ENCODE measurements at regions not wholly inside any gene's neighbourhood (a gene's known extent, or its start where the extent isn't known, plus 50 kb on each side); places are given as distances from the start of the nearest gene placed in this dataset.

- Histone ChIP-seq H3K4me1 (no peaks in the 10 kb centered on the region), H3K9me3 (no peaks in the 10 kb centered on the region), H3K27me3 (no peaks in the 10 kb centered on the region), H3K4me3 (no peak overlapping the region), H3K27ac (no peak overlapping the region), H3K36me3 (no peaks in the 10 kb centered on the region)
- intact Hi-C loops (cut with DNase I; ENCODE audit: low total_unique reads): no loop called here
- TF ChIP-seq, protein P1, sequence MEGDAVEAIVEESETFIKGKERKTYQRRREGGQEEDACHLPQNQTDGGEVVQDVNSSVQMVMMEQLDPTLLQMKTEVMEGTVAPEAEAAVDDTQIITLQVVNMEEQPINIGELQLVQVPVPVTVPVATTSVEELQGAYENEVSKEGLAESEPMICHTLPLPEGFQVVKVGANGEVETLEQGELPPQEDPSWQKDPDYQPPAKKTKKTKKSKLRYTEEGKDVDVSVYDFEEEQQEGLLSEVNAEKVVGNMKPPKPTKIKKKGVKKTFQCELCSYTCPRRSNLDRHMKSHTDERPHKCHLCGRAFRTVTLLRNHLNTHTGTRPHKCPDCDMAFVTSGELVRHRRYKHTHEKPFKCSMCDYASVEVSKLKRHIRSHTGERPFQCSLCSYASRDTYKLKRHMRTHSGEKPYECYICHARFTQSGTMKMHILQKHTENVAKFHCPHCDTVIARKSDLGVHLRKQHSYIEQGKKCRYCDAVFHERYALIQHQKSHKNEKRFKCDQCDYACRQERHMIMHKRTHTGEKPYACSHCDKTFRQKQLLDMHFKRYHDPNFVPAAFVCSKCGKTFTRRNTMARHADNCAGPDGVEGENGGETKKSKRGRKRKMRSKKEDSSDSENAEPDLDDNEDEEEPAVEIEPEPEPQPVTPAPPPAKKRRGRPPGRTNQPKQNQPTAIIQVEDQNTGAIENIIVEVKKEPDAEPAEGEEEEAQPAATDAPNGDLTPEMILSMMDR (IDR thresholded peaks at IDR 0.05): no peak
- no peak for DNase-seq
These were observed 177.9 kb downstream of the GALC start for GRCh38 chr14:87815121-87815520.

DNA sequence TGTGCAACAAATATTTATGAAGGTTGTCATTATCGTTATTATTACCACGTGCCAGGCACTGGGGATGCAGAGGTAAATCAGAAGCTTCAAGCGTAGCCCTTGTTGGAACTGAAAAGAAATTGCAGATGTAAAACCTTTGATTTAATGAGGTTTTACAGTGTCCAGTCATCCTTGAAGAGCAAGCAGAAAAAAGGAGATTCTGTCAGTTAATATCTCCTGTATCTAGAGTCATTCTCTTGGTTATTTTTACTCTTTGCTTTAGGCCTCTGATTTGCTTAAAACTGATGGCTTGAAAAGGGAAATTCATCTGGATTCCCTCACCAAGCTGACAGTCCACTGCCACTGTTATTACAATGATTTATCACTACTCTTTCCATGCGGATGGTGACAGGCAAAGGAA is 179.3 kb downstream of the GALC start:
- no peak overlapping the region for H3K27ac ChIP-seq
- H3K36me3 ChIP-seq: no peaks in the 10 kb centered on the region
- intact Hi-C loops (cut with DNase I; ENCODE audit: low total_unique reads): no loop called here
- DNase-seq: no peak
- no peak overlapping the region for H3K4me3 ChIP-seq
- no peaks in the 10 kb centered on the region for H3K9me3 ChIP-seq
- no peaks in the 10 kb centered on the region for H3K4me1 ChIP-seq
- no peaks in the 10 kb centered on the region for H3K27me3 ChIP-seq
- TF ChIP-seq, protein P1 (IDR thresholded peaks at IDR 0.05): no peak

DNA sequence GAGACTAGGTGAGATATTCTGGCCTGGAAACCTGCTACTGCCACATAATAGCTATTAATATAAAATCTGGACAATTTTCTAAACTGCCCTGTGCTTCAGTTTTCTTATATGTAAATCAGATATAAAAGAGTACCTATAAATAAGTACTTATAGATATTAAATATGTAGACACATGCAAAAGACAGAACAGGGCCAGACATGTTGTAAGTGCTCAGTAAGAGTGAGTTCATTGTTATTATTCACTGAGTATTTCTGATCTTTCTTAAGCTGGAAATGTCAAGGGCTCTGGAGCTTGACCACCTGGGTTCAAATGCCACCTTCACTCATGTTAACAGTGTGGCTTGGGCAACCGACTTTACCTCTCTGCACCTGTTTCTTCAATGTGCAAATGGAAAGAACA is 179.8 kb downstream of the GALC start:
- DNase-seq: no peak
- intact Hi-C loops (cut with DNase I; ENCODE audit: low total_unique reads): no loop called here
- H3K36me3 ChIP-seq: no peaks in the 10 kb centered on the region
- no peaks in the 10 kb centered on the region for H3K4me1 ChIP-seq
- no peaks in the 10 kb centered on the region for H3K9me3 ChIP-seq
- no peak overlapping the region for H3K27ac ChIP-seq
- TF ChIP-seq, protein P1 (IDR thresholded peaks at IDR 0.05): no peak
- no peaks in the 10 kb centered on the region for H3K27me3 ChIP-seq
- no peak overlapping the region for H3K4me3 ChIP-seq

GRCh38 chr14:87811246-87811645 is 181.7 kb downstream of the GALC start:
- intact Hi-C loops (cut with DNase I; ENCODE audit: low total_unique reads): no loop called here
- Histone ChIP-seq H3K9me3 (no peaks in the 10 kb centered on the region), H3K27me3 (no peaks in the 10 kb centered on the region), H3K27ac (no peak overlapping the region), H3K36me3 (no peaks in the 10 kb centered on the region), H3K4me1 (no peaks in the 10 kb centered on the region), H3K4me3 (no peak overlapping the region)
- TF ChIP-seq, protein P1 (IDR thresholded peaks at IDR 0.05): no peak
- no peak for DNase-seq

GRCh38 chr14:87810711-87811110 is 182.3 kb downstream of the GALC start:
- DNase-seq: no peak
- intact Hi-C loops (cut with DNase I; ENCODE audit: low total_unique reads): no loop called here
- TF ChIP-seq, protein P1 (IDR thresholded peaks at IDR 0.05): no peak
- H3K36me3 ChIP-seq: no peaks in the 10 kb centered on the region
- no peaks in the 10 kb centered on the region for H3K4me1 ChIP-seq
- no peak overlapping the region for H3K27ac ChIP-seq
- no peaks in the 10 kb centered on the region for H3K27me3 ChIP-seq
- no peak overlapping the region for H3K4me3 ChIP-seq
- no peaks in the 10 kb centered on the region for H3K9me3 ChIP-seq

DNA sequence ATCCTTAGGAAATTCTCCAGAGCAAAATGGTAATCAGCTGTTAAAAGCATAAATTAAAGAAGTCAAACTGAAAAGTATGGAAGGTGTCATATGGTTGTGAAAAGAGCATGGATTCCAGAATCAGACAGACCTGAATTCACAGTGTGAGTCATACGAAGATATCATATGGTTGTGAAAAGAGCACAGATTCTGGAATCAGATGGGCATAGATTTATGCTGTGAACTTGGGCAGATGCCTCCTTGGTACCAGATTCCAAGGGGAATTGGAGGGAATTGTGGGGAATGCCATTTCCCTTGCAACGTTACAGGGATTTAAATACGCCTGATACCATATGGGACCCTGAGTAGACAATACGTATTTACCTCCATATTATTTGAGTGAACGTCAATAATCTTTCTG is 183.7 kb downstream of the GALC start:
- Histone ChIP-seq H3K9me3 (peaks cover 0 to 4% (median 0%) of the 10 kb centered on the region in 3 donors), H3K36me3 (no peaks in the 10 kb centered on the region), H3K27ac (no peak overlapping the region), H3K4me1 (no peaks in the 10 kb centered on the region), H3K27me3 (no peaks in the 10 kb centered on the region), H3K4me3 (no peak overlapping the region)
- TF ChIP-seq, protein P1 (IDR thresholded peaks at IDR 0.05): no peak
- intact Hi-C loops (cut with DNase I; ENCODE audit: low total_unique reads): no loop called here
- no peak for DNase-seq
